Activated T-cell treated with anti-CD3 and anti-CD28 coated beads for 24 hours (primary cell): ENCODE measurements at regions not wholly inside any gene's neighbourhood (a gene's known extent, or its start where the extent isn't known, plus 50 kb on each side); places are given as distances from the start of the nearest gene placed in this dataset.
A peak's percentile ranks its signal among the peaks of the same experiment; 100 is the strongest.
"Not testable (repeated sequence)": the region's sequence is repeated elsewhere in the genome, so short reads cannot be mapped to it uniquely, and the experiment has no call there.

ENCODE experiments used
- DNase-seq: peaks from one replicate; pipeline ENCODE4 v3.0.0-alpha.2; 2020; ENCODE audit warnings: low read depth

- peak; percentile 5 for DNase-seq
These were observed 66.3 kb downstream of the FAM72C start for GRCh38 chr1:143905214-143906179.

GRCh38 chr1:143904622-143904979 is 67.2 kb downstream of the FAM72C start:
- not testable (repeated sequence) for DNase-seq

DNA sequence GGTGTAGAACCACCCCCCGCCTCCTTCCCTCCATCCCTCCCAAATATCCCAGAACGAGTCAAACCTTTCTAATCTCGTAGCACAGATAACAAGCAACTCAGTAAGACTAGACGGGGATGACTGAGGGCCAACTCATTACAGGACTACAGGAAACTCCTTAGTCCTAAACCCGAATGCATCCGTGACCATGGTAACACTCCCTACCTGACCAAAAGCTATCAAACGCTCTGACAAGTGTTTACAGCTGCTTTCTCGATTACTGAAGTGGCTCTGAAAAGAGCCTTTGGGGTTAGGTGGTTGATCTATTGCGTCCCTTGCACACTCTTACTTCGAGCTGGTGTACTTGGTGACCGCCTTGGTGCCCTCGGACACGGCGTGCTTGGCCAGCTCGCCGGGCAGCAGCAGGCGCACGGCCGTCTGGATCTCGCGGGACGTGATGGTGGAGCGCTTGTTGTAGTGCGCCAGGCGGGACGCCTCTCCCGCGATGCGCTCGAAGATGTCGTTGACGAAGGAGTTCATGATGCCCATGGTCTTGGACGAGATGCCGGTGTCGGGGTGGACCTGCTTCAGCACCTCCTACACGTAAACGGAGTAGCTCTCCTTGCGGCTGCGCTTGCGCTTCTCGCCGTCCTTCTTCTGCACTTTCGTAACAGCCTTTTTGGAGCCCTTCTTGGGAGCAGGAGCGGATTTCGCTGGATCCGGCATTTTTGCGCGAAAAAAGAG is 67.7 kb downstream of the FAM72C start:
- not testable (repeated sequence) for DNase-seq

DNA sequence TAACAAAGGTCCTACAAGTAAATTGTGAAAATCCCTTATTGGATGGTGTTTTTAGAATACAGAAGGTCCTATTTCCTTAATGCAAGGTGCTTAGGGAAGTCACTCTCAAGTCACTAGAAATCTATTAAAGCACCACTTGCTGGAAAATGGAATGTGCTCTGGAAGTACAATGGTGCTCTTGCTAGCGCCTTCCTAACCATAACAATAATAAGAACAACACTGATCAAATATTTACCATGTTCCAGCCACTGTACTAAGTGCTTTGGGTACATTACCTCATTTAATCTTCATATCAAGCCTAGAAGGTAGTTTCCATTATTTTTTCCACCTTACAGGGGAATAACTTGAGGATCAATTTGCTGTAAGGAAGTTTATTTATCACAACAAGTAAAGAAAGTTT is 75.4 kb downstream of the FAM72C start:
- not testable (repeated sequence) for DNase-seq

DNA sequence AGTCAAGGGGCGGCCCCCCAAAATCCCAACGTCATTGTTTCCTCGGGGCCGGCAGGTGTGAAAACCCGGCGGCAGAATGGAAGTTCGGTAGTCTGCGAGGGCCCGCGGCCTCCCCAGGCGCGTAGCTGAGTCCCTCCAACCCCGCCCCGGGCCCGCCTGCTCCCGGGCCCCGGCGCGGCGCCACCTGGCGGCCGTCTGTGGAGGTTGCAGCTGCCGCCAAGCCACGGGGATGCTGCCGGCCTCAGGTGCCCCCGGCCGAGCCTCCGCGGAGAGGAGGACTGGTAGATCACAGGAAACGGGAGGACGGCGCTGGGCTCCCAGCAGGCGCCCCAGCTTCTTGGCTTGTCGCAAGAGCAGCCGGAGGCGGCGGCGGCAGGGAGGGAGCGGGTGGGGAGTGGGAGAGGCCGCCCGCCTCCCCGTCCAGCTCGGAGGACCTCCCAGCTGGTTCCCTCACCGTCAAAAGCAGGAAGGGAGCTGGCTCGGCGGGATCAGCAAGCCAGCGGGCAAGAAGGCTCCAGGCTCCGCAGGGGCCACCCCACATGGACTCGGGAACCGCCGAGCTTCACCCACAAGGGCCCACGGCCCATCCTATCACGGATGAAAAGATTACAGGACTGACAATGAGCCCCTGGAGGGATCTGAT is 86.7 kb downstream of the FAM72C start:
- DNase-seq, result peak; percentile 54

GRCh38 chr1:143884532-143884931 is 87.3 kb downstream of the FAM72C start:
- DNase-seq, result peak; percentile 39

DNA sequence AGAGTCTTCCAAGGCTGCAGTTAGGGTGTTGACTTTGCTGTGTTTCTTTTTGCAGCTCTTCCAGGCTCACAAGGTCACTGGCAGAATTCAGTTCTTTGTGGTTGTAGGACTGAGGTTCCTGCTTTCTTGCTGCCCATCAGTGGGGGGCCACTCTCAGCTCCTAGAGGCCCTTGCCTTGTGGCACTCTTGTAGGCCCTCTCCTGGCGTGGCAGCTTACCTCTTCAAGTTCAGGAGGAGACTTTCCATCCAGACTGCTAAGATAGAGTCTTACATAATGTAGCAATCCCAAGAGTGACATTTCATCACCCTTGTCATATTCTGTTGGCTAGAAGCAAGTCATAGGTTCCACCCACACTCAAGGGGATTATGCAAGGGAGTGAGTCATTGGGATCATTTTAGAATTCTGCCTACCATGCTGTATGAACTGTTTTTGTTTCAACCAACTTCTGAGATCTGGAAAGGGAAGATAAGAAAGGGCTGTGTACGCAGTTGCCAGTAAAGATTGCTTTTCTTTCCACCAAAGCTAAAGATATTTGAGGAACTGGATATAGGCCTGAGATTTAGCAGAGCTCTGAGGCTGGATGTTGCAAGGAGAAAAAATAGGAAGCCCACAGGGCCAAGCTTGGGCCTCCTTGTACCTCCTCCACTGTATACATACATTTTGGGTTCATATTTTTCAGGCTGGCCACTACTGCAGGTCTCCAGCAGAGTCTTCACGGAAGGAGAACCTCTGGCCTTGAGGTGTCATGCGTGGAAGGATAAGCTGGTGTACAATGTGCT is 91.8 kb downstream of the FAM72C start:
- not testable (repeated sequence) for DNase-seq

GRCh38 chr1:143875947-143876346 is 95.8 kb downstream of the FAM72C start:
- not testable (repeated sequence) for DNase-seq

DNA sequence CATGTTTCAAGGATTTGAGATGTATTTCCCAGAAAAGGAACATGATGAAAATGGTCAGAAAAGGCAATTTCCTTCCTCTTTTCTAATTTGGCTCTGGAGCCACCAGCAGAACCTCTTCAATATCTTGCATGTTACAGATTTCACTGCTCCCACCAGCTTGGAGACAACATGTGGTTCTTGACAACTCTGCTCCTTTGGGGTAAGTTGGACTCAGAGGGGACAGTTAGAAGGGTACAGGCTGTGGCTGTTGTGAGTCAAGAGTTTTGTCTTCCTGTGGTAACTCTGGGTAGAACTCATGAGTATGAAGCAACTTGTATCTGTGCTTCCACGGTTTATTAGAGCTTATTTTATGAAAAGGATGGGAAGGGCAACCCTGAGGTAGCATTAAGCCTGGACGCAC is 97.2 kb downstream of the FAM72C start:
- not testable (repeated sequence) for DNase-seq

- not testable (repeated sequence) for DNase-seq
These were observed 98.1 kb downstream of the FAM72C start for GRCh38 chr1:143873650-143874049.

DNA sequence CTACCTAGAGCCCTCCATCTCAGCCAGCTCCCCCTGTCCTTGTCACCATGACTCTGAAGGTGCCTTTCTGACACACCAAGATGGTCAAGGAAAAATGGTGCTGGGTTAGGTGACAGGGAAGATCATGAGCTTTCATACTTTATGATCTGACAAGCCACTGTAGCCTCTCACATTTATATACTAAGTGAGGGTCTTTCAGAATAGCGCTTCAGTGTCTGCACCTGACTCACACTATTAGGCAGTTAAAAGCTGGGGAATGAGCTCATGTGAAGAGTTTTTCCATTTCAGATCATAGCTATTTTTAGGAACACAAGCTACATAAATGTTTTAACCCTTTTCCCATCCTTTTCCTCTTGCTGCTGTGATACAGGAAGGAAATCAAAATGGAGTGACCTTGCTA is 101.4 kb downstream of the FAM72C start:
- not testable (repeated sequence) for DNase-seq

- DNase-seq, result not testable (repeated sequence)
These were observed 104.1 kb downstream of the FAM72C start for GRCh38 chr1:143867590-143868220.

- not testable (repeated sequence) for DNase-seq
These were observed 107.8 kb downstream of the FAM72C start for GRCh38 chr1:143863901-143864520.

GRCh38 chr1:143862722-143863121 is 109.1 kb downstream of the FAM72C start:
- DNase-seq, result not testable (repeated sequence)

DNA sequence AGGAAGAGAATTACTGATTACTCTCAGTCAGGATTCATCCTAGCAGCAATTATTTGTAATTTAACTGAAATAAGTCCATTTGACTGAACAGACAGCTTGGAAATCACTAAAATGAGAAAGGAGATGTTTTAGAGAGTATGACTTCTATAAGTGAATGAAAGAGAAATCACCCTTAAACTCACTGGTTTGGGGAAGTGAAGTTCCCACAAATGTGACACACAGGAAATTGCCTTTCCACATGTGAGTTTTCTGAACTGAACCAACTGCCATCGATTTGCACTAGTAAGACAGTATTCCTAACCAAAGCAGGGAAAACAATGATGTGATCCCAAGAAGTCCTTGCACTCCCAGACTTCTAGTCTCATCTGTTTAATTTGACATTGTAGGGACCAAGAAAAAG is 110.5 kb downstream of the FAM72C start:
- not testable (repeated sequence) for DNase-seq

GRCh38 chr1:143855867-143856266 is 115.9 kb downstream of the FAM72C start:
- not testable (repeated sequence) for DNase-seq

DNA sequence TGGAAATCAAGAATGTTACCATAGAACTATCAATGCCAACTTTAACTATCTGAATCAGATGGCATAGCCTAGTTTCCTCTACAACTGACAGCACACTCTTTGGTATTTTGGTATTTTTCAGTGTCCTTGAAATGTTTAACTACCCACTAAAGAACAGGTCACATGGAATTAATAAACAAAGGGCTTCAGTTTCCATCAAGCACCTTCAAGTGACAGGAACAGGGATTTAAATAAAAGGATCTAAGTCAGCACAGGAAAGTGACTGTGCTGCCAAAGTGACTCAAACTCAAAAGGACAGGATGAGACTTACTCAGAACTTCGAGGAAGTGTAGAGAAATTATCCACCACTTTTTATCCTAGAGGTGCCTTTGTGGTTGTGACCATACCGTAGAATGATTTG is 117.7 kb downstream of the FAM72C start:
- not testable (repeated sequence) for DNase-seq

DNA sequence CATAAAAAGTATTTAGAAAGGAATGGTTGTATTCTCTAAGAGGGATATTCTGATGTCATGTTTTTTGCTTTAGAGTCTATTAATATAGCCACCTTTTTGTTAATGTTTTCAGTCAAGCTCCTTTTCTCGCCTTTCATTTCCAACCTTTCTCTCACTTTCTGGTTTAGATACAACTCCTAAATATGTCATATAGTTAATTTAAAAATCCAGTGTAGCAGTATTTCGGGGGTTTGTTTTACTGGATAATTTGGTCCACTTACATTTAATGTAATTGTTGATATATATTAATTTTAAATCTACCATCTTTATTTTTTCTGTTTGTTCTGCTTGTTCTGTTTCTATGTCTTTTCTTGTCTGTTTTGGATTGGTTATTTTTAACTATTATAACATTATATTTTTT is 121.1 kb downstream of the FAM72C start:
- not testable (repeated sequence) for DNase-seq

DNA sequence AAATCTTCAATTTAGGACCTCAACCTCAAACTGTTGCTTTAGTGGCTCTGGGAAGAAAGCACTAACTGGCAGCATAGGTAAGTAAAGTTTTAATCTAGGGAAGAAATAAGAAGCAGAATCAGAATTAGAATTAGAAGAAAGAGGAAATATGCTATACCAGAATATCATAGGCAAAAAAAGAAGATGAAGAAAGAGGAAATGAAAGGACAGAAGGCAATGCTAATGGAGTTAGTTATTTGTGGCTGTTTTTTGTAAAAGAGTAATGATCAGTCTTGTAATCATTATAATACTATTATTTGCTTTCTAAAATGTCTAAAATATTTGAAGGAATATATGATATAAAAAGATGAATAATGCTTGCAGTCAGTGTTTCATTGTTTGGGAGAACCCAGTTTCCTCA is 122.9 kb downstream of the FAM72C start:
- DNase-seq, result not testable (repeated sequence)

- DNase-seq, result not testable (repeated sequence)
These were observed 126.6 kb downstream of the FAM72C start for GRCh38 chr1:143845193-143845592.

DNA sequence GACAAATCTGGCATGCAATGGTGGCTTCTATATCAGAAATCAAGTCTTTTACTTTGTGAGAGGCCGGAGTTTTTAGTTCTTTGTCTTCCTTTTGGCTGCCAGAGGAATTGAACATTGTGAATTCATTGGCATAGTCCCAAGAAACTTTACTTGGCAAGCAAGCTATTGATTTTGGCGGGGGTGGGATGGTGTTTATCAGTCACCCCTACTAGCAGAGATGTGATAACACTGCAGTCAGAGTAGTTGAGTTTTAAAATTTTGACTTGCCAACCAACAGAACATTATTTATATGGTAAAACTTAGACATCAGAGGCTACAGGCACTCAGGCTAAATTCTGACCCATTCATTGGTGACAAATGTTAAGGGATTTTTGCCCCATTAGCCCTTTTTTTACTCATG is 129.7 kb downstream of the FAM72C start:
- not testable (repeated sequence) for DNase-seq
